Activated CD4-positive, alpha-beta T cell treated with anti-CD3 and anti-CD28 coated beads, Interleukin-2, amount 50 U/mL, for 24 hours (primary cell): ENCODE measurements at regions not wholly inside any gene's neighbourhood (a gene's known extent, or its start where the extent isn't known, plus 50 kb on each side); places are given as distances from the start of the nearest gene placed in this dataset.
A peak's percentile ranks its signal among the peaks of the same experiment; 100 is the strongest.

Source experiments
- DNase-seq, 2 donors: peaks; one replicate each; pipeline ENCODE4 v3.0.0-alpha.2; 2020; ENCODE audit warnings: low read depth in 1 of 2, low spot score in 1 of 2

GRCh38 chr1:201683397-201683796 is 144.5 kb downstream of the NAV1 start:
- no peak for DNase-seq

GRCh38 chr1:201685485-201685884 is 143.5 kb upstream of the IPO9 start:
- no peak for DNase-seq

DNA sequence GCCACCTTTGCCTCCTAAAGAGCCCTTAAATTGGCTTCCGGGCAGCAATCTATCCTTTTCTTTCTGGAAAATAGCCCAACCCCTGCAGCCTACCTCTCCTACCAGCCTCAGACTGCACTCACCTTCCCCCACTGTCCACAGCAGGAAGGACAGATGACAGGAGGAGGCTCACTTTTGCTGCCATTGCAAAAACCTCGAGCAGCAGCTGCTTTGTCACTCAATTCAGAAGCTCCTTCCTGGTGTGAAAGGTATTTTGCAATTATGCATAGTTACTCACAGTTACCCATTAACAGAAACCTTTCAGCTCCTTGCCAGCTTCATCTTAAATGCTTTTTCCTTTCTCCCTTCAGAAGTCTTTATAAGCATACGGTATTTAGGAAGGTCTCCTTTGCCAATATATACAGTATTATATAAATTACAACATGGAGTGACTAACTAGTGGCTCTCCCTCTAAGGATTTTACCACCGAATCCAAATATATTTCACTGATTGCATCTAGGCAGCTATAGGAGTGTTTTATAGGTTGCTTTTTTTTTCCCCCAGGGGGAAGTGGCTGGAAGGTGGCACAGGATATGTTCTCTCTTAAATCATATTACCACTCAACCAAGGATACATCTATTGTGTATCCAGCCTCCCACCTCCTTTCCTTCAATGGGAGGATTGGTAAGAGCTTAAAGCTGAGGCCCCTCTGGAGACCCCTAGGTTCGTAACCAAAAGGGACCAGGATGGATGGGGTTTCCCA is 142.1 kb upstream of the IPO9 start:
- no peak for DNase-seq

DNA sequence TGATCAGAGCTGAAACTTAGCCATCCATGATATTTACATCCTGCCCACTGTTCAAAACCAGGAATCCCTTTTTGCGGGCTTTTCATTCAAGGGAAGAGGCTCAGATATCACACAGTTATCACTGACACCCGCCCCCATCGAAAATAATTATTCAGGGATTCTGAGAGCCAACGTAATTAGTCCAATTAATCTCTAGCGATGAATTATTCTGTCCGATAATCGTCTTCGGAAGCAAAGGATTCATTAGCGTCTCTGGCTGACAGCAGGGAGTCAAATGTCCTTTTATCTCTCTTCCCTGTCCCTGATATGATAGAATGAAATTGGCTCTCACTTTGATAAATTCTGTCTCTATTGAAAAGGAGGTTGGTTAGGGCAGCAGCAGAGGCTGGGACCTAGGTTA is 140.4 kb upstream of the IPO9 start:
- DNase-seq = no peak

DNA sequence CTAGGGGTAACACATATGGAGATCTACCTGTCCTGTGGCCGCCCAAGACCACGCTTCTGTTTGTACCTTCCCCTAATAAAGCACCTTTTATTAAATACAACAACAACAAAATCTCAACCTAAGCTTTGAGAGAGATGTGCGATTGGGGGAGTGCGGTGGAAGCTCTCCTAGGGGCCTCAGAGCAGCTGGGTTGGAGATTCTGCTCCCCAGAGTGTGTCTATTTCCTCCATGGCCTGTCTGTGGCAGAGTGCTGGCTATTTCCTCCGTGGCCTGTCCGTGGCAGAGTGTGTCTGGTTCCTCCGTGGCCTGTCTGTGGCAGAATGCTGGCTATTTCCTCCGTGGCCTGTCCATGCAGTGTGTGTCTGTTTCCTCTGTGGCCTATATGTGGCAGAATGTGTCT is 139.3 kb upstream of the IPO9 start:
- DNase-seq = no peak

DNA sequence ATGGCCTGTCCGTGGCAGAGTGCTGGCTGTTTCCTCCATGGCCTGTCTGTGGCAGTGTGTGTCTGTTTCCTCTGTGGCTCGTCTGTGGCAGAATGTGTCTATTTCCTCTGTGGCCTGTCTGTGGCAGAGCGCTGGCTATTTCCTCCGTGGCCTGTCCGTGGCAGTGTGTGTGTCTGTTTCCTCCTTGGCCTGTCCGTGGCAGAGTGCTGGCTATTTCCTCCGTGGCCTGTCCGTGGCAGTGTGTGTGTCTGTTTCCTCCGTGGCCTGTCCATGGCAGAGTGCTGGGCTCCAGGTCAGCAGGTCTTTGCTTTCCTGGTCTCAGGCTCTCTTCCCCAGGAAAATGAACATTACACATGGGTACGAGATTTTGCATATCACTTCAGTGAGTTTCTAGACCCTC is 138.4 kb upstream of the IPO9 start:
- no peak for DNase-seq

- no peak for DNase-seq
These were observed 137.0 kb upstream of the IPO9 start for GRCh38 chr1:201691716-201692554.

GRCh38 chr1:201692555-201693394 is 136.2 kb upstream of the IPO9 start:
- no peak for DNase-seq

GRCh38 chr1:201693890-201694607 is 134.9 kb upstream of the IPO9 start:
- no peak for DNase-seq

DNA sequence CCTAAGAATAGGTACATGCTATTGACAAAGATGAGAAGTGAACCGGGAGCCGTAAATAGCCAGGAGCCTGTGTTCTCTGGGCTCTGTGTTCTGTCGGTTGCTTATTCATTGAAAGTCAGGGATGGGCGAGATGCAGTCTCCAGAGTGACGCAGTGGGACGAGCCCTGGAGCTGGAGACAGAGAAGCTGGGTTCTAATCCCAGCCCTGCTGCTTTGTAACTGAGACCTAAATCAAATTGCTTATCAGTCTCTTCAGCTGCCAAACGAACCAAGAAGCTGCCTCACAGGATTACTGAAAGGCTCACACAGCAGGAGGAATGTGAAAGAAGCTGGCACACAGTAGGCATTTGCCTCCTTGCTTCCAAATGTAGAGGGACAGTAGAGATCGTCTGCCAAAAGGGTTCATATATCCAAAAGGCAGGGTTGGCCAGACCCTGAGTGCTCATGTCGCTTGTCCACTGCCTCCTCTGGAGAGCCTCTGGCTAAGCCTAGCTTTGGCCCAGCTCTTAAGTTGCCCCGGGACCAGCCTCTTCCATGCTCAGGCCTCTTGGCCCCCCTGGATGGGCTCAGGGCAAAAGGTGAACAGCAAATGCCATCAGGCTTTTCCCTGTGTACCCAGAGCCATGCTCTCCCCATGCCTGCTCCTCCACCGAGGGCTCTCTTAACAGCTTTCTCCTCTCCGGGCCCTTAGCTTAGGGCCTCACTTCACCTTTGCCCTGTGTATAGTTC is 134.2 kb upstream of the IPO9 start:
- no peak for DNase-seq

DNA sequence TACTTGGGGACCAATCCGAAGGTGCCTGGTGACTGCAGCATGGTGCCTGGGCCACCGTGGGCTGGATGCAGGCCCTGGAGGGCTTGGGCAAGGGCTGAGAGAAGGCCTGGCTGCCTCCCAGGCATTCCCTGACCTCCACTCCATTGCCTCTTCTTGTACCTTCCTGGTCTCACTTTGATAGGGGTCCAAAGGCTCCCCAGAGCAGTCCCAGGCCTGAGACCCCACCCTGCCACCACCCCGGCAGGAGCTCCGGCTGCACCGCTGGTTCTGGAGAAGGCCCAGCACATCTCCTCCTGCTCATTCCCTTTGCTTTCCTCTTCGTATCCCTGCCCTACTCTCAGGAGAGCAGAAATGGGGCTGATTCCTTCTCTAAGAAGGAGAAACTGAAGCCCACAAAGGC is 133.3 kb upstream of the IPO9 start:
- no peak for DNase-seq

- DNase-seq = no peak
These were observed 132.7 kb upstream of the IPO9 start for GRCh38 chr1:201696217-201696761.

DNA sequence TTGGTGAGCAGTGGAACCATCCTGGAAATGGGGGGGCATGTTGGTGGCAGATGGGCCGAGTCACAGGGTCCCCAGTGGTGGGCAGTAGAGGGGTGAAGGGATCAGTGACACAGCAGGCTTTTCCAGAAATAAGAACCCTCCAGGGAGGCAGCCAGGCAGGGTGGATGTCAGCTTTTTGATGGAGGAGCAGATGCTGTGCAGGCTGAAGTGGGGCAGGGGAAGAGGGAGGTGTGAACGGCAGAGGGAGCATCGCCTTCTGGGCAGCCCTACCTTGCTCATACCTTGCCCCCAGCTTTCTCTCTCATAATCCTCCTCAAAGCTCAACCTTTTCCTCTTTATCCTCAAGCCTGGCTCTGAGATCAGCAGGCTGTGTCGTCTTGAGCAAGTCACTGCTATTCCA is 131.8 kb upstream of the IPO9 start:
- no peak for DNase-seq

DNA sequence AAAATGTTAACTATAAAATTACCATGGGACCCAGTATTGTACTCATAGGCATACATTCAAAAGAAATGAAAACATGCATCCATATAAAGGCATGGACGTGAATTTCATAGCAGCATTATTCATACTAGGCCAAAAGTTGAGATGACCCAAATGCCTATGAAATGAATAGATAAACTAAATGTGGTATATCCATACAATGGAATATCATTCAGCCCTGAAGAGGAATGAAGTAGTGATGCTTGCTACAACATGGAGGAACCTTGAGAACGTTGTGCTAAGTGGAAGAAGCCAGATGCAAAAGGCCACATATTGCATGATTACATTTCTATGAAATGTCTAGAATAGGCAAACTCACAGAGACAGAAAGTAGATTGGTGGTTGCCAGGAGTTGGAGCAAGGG is 127.1 kb upstream of the IPO9 start:
- no peak for DNase-seq

DNA sequence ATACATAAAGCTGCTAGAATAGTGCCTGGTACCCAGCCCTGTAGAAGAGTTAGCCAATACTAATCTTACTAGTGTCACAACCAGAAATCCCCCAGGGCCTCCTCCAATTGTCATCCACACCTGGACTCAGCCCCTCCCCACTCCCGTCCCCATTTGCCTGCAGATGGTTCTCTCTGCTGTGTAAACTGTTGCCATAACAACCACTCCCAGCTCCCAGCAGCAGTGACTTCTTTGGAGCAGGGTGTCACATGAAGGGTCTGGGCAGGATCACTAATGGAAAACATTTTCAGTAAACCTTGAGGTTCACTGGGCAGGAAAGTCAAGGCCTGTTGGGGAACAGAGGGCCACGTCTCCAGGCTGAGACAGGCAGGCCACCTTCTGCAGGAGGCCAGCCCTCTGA is 126.0 kb upstream of the IPO9 start:
- no peak for DNase-seq

- peak; percentile 34 to 47 for DNase-seq
These were observed 125.1 kb upstream of the IPO9 start for GRCh38 chr1:201703621-201704438.

GRCh38 chr1:201704439-201704792 is 124.5 kb upstream of the IPO9 start:
- DNase-seq = no peak

DNA sequence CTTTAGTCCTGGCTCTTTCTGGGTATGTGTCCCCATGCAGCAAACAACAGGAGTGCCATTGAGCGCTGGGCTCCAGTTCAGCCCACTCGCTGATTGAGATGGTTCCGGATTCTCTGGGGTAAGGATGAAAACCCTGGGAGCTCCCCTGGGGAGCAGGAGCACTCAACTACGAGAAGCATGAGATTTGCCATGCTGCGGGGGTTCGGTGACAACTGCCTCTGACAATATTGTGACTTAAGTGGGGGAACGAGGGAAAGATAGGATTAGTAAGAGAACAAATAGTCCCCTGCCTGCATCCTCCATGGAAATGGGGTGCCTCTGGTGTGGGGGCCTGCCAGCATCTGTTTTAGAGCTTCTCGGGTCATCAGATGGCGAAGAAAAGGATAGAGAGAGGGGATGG is 123.6 kb upstream of the IPO9 start:
- DNase-seq = no peak

- DNase-seq = no peak
These were observed 122.8 kb upstream of the IPO9 start for GRCh38 chr1:201706109-201706508.
